SIG-M5 treated with dmso at 0.1 percent for 504 hours (cell line): ENCODE measurements at regions not wholly inside any gene's neighbourhood (a gene's known extent, or its start where the extent isn't known, plus 50 kb on each side); places are given as distances from the start of the nearest gene placed in this dataset.
"Not testable (repeated sequence)": the region's sequence is repeated elsewhere in the genome, so short reads cannot be mapped to it uniquely, and the experiment has no call there.

ENCODE experiments used
- DNase-seq: peaks from one replicate; lab custom pipeline; 2025; ENCODE audit not compliant: unreplicated experiment; lab: John Stamatoyannopoulos, UW

DNA sequence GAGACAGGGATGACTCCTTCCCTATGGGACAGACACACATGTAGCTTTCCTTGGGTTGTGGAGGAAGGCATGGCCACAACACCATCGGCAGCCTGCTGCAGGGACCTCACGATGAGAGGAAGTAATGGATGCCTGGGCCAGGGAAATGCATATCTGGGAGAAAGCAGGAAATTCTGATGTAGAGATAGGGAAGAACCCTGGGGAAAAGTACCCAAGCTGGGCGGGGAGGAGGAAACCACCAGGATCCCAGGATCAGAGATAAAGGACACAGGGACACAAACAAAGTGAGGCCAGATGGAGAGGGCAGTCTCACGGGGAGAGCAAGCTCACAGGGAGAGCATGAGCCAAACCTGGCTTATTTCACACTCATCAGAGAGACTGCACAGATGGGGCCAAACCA lies 294.7 kb upstream of the TEKT4 start:
- not testable (repeated sequence) for DNase-seq

GRCh38 chr2:94577160-94577559 lies 294.1 kb upstream of the TEKT4 start:
- not testable (repeated sequence) for DNase-seq

DNA sequence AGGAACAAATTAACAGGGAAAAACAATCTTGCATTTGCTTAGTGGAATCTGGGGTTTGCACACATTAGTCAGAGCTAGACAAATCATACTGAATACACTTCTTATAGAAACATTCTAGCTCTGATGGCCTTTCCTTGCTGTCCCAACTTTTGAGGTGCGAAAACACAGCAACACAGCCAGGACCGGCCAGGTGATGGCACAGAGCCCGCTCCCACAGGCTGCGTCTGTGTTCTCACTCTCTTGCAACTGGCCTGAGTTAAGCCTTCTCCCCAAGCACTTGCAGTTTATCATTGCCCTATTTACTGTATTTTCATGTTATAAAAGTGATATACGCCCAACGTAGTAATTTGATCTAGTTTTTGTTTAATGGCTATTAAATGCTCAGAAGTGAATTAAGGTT lies 292.0 kb upstream of the TEKT4 start:
- not testable (repeated sequence) for DNase-seq

- not testable (repeated sequence) for DNase-seq
Observed at GRCh38 chr2:94583081-94583723, 288.0 kb upstream of the TEKT4 start.

GRCh38 chr2:94584569-94584968 lies 286.7 kb upstream of the TEKT4 start:
- not testable (repeated sequence) for DNase-seq

DNA sequence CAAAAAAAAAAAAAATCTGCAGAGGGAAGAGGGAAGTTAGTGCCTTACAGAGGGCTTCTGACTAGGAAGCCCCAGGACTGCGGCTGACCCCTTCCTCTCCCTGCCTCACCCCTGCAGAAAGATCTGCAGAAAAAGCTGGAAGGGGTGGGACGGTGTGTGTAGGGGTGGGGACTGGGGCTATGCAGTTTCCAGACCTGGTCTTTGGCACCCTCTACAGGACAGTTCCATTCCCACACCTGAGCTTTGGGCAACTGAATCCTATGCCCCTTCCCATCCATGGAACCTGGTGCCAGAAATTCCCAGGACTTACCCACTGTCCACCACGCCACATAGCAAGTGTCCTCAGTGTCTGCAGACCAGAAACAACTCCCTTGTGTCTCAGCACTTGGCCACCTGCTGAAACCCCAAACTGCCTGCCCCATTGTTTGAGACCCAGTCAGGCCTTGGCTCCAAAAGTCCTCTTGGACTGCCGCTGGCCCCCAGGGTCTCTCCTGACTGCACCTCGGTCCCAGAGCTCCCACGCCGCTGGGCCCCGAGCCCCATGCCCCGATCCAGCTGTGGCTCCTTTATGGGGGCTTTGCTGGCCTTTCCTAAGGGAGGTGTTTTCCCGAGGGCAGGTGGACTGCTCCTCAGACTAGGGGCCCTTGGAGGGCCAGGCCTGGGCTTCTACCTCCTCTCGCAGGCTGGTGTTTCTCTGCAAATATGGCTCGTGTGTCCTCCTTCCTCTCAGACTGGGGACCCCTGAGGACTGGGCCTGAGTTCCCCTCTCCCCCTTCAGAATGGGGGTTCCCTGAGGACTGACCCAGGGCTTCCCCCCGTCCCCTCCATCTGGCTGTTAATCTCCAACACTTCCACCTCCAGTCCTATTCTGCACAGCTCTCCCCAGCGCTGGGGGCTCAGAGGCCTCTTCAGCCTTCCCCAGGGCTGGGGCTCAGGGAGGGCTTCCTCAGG lies 284.9 kb upstream of the TEKT4 start:
- DNase-seq: not testable (repeated sequence)

- not testable (repeated sequence) for DNase-seq
Observed at GRCh38 chr2:94587042-94587441, 284.2 kb upstream of the TEKT4 start.

DNA sequence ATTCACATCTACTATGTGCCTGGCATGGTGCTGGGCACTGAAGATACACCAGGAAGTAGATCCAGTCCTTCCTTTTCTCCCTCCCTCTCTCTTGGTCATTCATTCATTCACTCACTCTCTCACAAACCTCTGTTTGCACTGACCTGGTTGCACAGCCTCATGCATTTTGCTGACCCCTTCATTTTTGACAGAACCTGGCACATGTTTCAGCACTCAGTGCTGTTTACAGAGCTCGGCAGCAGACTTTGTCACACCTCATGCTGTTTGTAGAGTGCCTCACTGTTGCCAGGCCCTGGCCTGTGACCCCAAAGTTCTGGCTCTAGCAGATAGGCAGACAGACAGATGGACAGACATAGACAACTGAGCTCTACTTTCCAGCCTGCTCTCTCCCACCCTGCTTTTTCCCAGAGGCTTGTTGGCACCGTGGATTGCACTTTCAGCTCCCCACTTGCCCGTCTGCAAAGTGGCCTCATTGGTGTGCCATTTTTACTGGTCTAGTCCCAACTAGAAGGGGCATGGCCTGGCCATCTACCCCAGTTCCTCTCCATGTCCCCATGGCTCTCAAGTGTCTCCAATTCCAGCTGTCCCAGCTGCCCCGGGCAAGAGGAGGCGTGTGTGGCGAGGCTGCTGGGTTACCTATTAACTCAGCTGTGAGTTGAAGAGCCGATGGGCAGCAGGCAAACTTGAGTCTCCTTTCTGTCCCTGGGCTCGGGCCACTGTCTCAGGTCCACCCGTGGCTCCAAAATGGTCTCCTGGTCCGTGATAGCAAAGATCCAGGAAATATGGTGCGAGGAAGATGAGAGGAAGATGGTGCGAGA lies 277.0 kb upstream of the TEKT4 start:
- DNase-seq: not testable (repeated sequence)

GRCh38 chr2:94595956-94596355 lies 275.3 kb upstream of the TEKT4 start:
- DNase-seq: not testable (repeated sequence)

DNA sequence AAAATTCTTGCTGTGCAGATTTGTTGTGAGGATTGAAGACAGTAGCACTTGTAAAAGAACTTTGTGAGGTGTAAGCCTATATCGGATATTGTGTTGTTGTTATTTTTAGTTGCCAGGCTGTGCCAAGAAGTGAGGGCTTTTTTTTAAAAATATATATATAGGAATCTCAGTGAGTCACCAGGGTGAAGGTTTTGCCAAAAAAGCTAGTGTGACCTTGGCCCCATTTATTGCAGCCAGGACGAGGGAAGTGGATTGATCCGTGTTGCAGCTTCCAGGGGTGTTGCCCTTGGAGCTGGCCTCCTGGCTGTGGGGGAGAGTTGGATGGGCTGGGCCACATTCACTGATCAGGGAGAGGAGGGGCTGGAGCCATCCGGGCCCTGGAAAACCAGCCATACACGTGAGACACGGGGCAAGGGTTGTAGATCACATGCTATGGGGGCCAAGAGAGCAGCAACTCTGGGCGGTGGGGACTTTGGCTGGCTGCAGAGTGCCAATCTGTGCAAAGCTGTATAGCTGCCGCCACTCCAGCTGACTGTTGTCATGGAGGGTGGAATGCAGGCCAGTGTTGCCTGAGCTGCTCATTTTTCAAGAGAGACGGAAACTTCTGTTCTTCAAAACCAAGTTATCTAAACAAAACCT lies 273.0 kb upstream of the TEKT4 start:
- DNase-seq: not testable (repeated sequence)

DNA sequence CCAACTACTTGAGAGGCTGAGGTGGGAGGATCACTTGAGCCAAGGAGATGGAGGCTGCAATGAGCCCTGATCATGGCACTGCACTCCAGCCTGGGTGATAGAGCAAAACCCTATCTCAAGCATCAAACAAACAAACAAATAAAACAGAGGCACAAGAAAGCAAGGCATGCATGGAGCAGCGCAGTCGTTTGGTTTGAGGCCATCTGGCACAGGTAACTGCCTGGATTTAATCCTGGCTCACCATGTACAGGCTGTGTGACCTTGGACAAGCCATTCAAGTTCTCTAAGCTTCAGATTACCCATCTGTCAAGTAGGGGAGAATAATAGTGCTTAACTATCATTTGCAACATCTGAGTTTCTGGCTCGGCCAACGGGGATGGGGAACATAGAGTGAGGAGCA lies 270.3 kb upstream of the TEKT4 start:
- DNase-seq: not testable (repeated sequence)

GRCh38 chr2:94602466-94602865 lies 268.8 kb upstream of the TEKT4 start:
- DNase-seq: no peak

- no peak for DNase-seq
Observed at GRCh38 chr2:94622113-94622618, 249.1 kb upstream of the TEKT4 start.

GRCh38 chr2:94628953-94629352 lies 242.3 kb upstream of the TEKT4 start:
- DNase-seq: not testable (repeated sequence)

- peak; percentile 28 for DNase-seq
Observed at GRCh38 chr2:94641397-94641796, 229.8 kb upstream of the TEKT4 start.

GRCh38 chr2:94652131-94652530 lies 219.1 kb upstream of the TEKT4 start:
- not testable (repeated sequence) for DNase-seq

GRCh38 chr2:94669858-94670257 lies 201.4 kb upstream of the TEKT4 start:
- DNase-seq: not testable (repeated sequence)

DNA sequence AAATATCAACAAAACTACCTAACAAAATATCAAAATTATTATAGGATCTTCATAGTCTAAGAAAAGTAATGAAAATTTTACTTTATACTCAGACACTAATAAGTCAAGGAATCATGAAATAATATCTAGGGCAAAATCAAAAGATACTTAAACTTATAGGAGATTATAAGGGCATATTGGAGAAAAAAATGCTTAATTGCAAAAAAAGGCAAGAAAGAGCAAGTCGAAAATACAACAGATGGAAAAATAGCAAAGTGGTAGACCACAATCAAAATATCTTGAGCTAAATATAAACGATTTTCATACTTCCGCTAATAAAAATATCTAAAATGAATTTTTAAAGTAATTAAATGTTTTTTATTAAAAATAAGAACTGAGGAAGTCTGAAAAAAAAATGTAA lies 177.0 kb upstream of the TEKT4 start:
- DNase-seq: not testable (repeated sequence)

DNA sequence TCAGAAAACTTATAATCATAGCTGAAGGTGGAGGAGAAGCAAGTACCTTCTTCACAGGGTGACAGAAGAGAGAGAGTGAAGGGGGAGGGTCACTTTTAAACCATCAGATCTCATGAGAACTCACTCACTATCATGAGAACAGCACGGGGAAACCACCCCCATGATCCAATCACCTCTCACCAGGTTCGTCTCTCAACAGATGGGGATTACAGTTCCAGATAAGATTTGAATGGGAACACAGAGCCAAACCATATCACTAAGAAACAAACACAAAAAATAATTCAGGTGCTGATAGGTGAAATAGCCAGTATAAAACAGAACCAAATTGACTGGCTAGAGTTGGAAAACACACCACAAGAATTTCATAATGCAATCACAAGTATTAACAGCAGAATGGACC lies 162.2 kb upstream of the TEKT4 start:
- DNase-seq: not testable (repeated sequence)

- no peak for DNase-seq
Observed at GRCh38 chr2:94725543-94725942, 145.7 kb upstream of the TEKT4 start.
